ENCODE measurements at regions not wholly inside any gene's neighbourhood (a gene's known extent, or its start where the extent isn't known, plus 50 kb on each side); places are given as distances from the start of the nearest gene placed in this dataset.

- no peak for TF ChIP-seq ZNF274 (IDR thresholded peaks at IDR 0.05; ENCODE audit: borderline replicate concordance, extremely low read depth, low read length)
- no peak for TF ChIP-seq CBX5 (IDR thresholded peaks at IDR 0.05; ENCODE audit: low read depth, low read length)
- no peak for TF ChIP-seq HDAC2 (IDR thresholded peaks at IDR 0.05; ENCODE audit: borderline replicate concordance in 1 of 2, low read depth in 2 of 2, low read length in 2 of 2)
- TF ChIP-seq TBP (IDR thresholded peaks at IDR 0.05; ENCODE audit: low read depth, low read length), result no peak
Measured at GRCh38 chr5:61942462-61943049, 363.4 kb upstream of the KIF2A start (continued).
